ENCODE measurements at regions not wholly inside any gene's neighbourhood (a gene's known extent, or its start where the extent isn't known, plus 50 kb on each side); places are given as distances from the start of the nearest gene placed in this dataset.

DNA sequence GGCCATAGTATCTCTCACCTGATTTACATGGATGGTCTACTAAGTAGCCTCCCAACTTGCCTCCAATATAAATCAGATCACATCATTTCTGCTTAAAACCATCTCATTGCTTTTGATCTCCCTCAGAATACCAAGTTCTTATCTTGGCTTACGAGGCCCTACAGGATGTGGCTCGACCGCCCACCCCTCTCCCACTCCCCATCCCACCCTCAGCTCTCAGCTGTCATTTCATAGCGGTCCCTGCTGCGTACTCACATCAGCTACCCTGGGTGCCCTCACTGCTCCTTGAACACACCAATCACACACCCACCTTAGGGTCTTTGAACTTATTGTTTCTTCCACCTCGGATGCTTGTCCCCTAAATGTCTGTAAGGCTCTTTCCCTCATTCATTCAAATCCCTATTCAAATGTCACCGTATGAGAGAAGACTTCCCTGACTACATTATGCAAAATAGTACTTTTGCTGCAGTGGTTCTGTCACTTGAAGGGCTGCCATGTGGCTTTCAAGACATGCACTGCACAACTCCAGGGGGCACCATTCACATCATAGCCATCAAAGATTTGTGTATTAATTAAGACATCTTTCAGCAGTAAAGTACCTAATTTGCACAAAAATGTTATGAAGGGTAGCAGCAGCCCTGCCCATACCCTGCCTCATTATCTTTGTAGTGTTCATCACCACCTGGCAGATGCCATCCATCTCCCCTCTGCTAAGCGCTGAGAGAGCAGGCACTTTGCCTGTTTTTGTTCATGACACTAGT lies 171.1 kb downstream of the ENC1 start:
- Histone ChIP-seq H4K20me1 (ENCODE audit: insufficient read depth) (no peaks in the 10 kb centered on the region), H3K9me2 (ENCODE audit: insufficient read depth) (no peaks in the 10 kb centered on the region), H3K4me3 (replicated peaks in 1 of 2; ENCODE audit: low read depth in 1 of 2, low read length in 2 of 2) (no peak overlapping the region), H3K36me3 (ENCODE audit: control insufficient read depth in 1 of 2, insufficient read depth in 2 of 2, low read length in 2 of 2) (no peaks in the 10 kb centered on the region), H3K79me2 (ENCODE audit: insufficient read depth, low read length) (no peaks in the 10 kb centered on the region), H3K4me1 (ENCODE audit: control insufficient read depth in 1 of 2, insufficient read depth in 2 of 2, low read length in 2 of 2) (no peaks in the 10 kb centered on the region), H3K27me3 (ENCODE audit: insufficient read depth, low read length) (no peaks in the 10 kb centered on the region), H2AFZ (ENCODE audit: low read depth, low read length, poor library complexity, severe bottlenecking) (no peak overlapping the region), H3K9ac (ENCODE audit: low read length) (no peak overlapping the region), H3K27ac (ENCODE audit: low read depth, low read length) (no peak overlapping the region), H3K4me2 (ENCODE audit: low read length) (no peak overlapping the region), H3K9me3 (ENCODE audit: control insufficient read depth in 1 of 2, insufficient read depth in 1 of 2, low read depth in 1 of 2, low read length in 2 of 2) (no peaks in the 10 kb centered on the region)
- no peak for TF ChIP-seq CBX3 (IDR thresholded peaks at IDR 0.05; ENCODE audit: low read depth)
- TF ChIP-seq POLR2AphosphoS5 (IDR thresholded peaks at IDR 0.05; ENCODE audit: low read depth, low read length) = no peak
- TF ChIP-seq, protein P1, sequence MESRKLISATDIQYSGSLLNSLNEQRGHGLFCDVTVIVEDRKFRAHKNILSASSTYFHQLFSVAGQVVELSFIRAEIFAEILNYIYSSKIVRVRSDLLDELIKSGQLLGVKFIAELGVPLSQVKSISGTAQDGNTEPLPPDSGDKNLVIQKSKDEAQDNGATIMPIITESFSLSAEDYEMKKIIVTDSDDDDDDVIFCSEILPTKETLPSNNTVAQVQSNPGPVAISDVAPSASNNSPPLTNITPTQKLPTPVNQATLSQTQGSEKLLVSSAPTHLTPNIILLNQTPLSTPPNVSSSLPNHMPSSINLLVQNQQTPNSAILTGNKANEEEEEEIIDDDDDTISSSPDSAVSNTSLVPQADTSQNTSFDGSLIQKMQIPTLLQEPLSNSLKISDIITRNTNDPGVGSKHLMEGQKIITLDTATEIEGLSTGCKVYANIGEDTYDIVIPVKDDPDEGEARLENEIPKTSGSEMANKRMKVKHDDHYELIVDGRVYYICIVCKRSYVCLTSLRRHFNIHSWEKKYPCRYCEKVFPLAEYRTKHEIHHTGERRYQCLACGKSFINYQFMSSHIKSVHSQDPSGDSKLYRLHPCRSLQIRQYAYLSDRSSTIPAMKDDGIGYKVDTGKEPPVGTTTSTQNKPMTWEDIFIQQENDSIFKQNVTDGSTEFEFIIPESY (IDR thresholded peaks at IDR 0.05; ENCODE audit: extremely low read depth, insufficient replicate concordance, low read length) = no peak
- no peak for TF ChIP-seq EGR1 (IDR thresholded peaks at IDR 0.05; ENCODE audit: low read depth)
- no peak for TF ChIP-seq EZH2phosphoT487 (IDR thresholded peaks at IDR 0.05; ENCODE audit: borderline replicate concordance)
- no peak for TF ChIP-seq TCF7L2 (IDR thresholded peaks at IDR 0.05; ENCODE audit: borderline replicate concordance, extremely low read depth, insufficient read depth, insufficient read length)
- TF ChIP-seq CEBPB (IDR thresholded peaks at IDR 0.05; ENCODE audit: low read depth) = no peak
- no peak for TF ChIP-seq RAD21 (IDR thresholded peaks at IDR 0.05; ENCODE audit: low read depth)
- TF ChIP-seq, protein P2, sequence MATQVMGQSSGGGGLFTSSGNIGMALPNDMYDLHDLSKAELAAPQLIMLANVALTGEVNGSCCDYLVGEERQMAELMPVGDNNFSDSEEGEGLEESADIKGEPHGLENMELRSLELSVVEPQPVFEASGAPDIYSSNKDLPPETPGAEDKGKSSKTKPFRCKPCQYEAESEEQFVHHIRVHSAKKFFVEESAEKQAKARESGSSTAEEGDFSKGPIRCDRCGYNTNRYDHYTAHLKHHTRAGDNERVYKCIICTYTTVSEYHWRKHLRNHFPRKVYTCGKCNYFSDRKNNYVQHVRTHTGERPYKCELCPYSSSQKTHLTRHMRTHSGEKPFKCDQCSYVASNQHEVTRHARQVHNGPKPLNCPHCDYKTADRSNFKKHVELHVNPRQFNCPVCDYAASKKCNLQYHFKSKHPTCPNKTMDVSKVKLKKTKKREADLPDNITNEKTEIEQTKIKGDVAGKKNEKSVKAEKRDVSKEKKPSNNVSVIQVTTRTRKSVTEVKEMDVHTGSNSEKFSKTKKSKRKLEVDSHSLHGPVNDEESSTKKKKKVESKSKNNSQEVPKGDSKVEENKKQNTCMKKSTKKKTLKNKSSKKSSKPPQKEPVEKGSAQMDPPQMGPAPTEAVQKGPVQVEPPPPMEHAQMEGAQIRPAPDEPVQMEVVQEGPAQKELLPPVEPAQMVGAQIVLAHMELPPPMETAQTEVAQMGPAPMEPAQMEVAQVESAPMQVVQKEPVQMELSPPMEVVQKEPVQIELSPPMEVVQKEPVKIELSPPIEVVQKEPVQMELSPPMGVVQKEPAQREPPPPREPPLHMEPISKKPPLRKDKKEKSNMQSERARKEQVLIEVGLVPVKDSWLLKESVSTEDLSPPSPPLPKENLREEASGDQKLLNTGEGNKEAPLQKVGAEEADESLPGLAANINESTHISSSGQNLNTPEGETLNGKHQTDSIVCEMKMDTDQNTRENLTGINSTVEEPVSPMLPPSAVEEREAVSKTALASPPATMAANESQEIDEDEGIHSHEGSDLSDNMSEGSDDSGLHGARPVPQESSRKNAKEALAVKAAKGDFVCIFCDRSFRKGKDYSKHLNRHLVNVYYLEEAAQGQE (IDR thresholded peaks at IDR 0.05; ENCODE audit: low read depth) = no peak
- no peak for TF ChIP-seq POLR2A (IDR thresholded peaks at IDR 0.05; ENCODE audit: borderline replicate concordance, extremely low read depth, insufficient read depth, insufficient read length)
- no peak for TF ChIP-seq FOSL1 (IDR thresholded peaks at IDR 0.05; ENCODE audit: low read depth)
- TF ChIP-seq SRF (IDR thresholded peaks at IDR 0.05; ENCODE audit: low read depth) = no peak
- RAD21 ChIA-PET (ENCODE audit: low non-redundant PET in 1 of 2, low total read pairs in 2 of 2, uncharacterized antibody in 2 of 2, unreplicated experiment in 2 of 2) = no interaction called here
- POLR2A ChIA-PET = no interaction called here
- DNase-seq (ENCODE audit: low read depth, low spot score) (no peak), ATAC-seq (no peak)
- CTCF ChIA-PET = no interaction called here
- BruUV-seq (replicated peaks) = no TSS peak
- intact Hi-C loops (cut with micrococcal nuclease) = no loop called here
